Parathyroid adenoma (tissue), 2 donors: ENCODE measurements at regions not wholly inside any gene's neighbourhood (a gene's known extent, or its start where the extent isn't known, plus 50 kb on each side); places are given as distances from the start of the nearest gene placed in this dataset.
A peak's percentile ranks its signal among the peaks of the same experiment; 100 is the strongest.
"Not testable (repeated sequence)": the region's sequence is repeated elsewhere in the genome, so short reads cannot be mapped to it uniquely, and the experiment has no call there.

Experiments used
- H2AFZ ChIP-seq: fragments of 300-600 bp; sonication (generic); one replicate; pipeline ENCODE4 v1.7.0; 2017; ENCODE audit warnings: antibody characterized with exemption, mild to moderate bottlenecking
- H3K27ac ChIP-seq: fragments of 300-600 bp; sonication (generic); one replicate; pipeline ENCODE4 v1.7.0; 2017
- H3K27me3 ChIP-seq: fragments of 300-600 bp; sonication (generic); one replicate; pipeline ENCODE4 v1.7.0; 2017; ENCODE audit warnings: low read length; ENCODE audit not compliant: control insufficient read depth, insufficient read depth
- H3K36me3 ChIP-seq: fragments of 300-600 bp; sonication (generic); one replicate; pipeline ENCODE4 v1.7.0; 2017; ENCODE audit warnings: low read length; ENCODE audit not compliant: control insufficient read depth, insufficient read depth
- H3K4me1 ChIP-seq: fragments of 300-600 bp; sonication (generic); one replicate; pipeline ENCODE4 v1.7.0; 2017; ENCODE audit warnings: control low read depth
- H3K4me2 ChIP-seq: fragments of 300-600 bp; sonication (generic); one replicate; pipeline ENCODE4 v1.7.0; 2017; ENCODE audit warnings: low read length
- H3K4me3 ChIP-seq: fragments of 300-600 bp; sonication (generic); one replicate; pipeline ENCODE4 v1.7.0; 2017; ENCODE audit warnings: low read depth, low read length
- H3K79me2 ChIP-seq: fragments of 300-600 bp; sonication (generic); one replicate; pipeline ENCODE4 v1.7.0; 2017; ENCODE audit warnings: control low read depth
- H3K9ac ChIP-seq: fragments of 300-600 bp; sonication (generic); one replicate; pipeline ENCODE4 v1.7.0; 2017; ENCODE audit warnings: mild to moderate bottlenecking
- H3K9me3 ChIP-seq: fragments of 300-600 bp; sonication (generic); one replicate; pipeline ENCODE4 v1.7.0; 2017; ENCODE audit warnings: low read length; ENCODE audit not compliant: control insufficient read depth
- CTCF ChIP-seq: fragments of 300-600 bp; sonication (generic); IDR thresholded peaks from one replicate; pipeline ENCODE4 v1.7.0; 2017; ENCODE audit warnings: antibody characterized with exemption, mild to moderate bottlenecking
- donor health status: primary hyperparathyroidism.

GRCh38 chr5:1634337-1634661 lies 110.5 kb upstream of the LPCAT1 start:
- Histone ChIP-seq H3K27me3 (no peaks in the 10 kb centered on the region), H3K9me3 (no peaks in the 10 kb centered on the region), H3K4me2 (peak overlapping the region; percentile 84), H3K27ac (peak overlapping the region; percentile 58), H3K9ac (peak overlapping the region; percentile 43), H3K4me1 (no peaks in the 10 kb centered on the region), H3K36me3 (no peaks in the 10 kb centered on the region), H2AFZ (peak overlapping the region; percentile 97), H3K4me3 (peak overlapping the region; percentile 71), H3K79me2 (no peaks in the 10 kb centered on the region)
- TF ChIP-seq CTCF = no peak

- H3K36me3 ChIP-seq = no peaks in the 10 kb centered on the region
- peak overlapping the region; percentile 84 for H3K4me2 ChIP-seq
- H3K4me3 ChIP-seq = peak overlapping the region; percentile 71
- H3K27ac ChIP-seq = peak overlapping the region; percentile 58
- no peaks in the 10 kb centered on the region for H3K9me3 ChIP-seq
- peak overlapping the region; percentile 97 for H2AFZ ChIP-seq
- no peaks in the 10 kb centered on the region for H3K79me2 ChIP-seq
- no peaks in the 10 kb centered on the region for H3K27me3 ChIP-seq
- H3K9ac ChIP-seq = peak overlapping the region; percentile 43
- no peak for TF ChIP-seq CTCF
- H3K4me1 ChIP-seq = no peaks in the 10 kb centered on the region
These were observed 110.0 kb upstream of the LPCAT1 start for GRCh38 chr5:1633605-1634336.

DNA sequence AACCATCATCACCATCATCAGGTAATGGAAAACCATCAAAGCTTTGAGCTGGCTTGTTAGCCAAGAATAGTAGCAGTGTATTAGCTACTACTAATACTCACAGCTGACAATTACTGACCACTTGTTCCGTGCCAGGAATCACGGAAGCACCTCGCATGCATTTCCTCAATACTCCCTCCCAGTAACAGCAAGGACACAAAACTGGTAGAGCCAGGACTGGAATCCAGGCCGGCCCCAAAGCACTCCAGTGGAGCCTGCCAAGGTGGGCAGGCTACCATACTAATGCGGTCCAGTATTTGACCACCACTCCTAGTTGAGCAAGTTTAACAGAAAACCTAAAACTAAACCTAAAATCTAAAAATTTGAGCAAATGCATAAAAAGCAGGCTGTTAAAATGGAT lies 107.2 kb upstream of the LPCAT1 start:
- H3K4me2 ChIP-seq, H3K27me3 ChIP-seq, H3K4me3 ChIP-seq: not testable (repeated sequence)

GRCh38 chr5:1626397-1626796 lies 102.6 kb upstream of the LPCAT1 start:
- not testable (repeated sequence) for H3K9ac ChIP-seq, H3K27me3 ChIP-seq, H3K79me2 ChIP-seq, H3K9me3 ChIP-seq, H2AFZ ChIP-seq, H3K36me3 ChIP-seq, H3K4me1 ChIP-seq, H3K27ac ChIP-seq, H3K4me2 ChIP-seq, H3K4me3 ChIP-seq

More for the DNA sequence above, 107.2 kb upstream of the LPCAT1 start:
- not testable (repeated sequence) for H3K9me3 ChIP-seq, H3K4me1 ChIP-seq, H3K36me3 ChIP-seq, H3K79me2 ChIP-seq, H3K9ac ChIP-seq, H3K27ac ChIP-seq, H2AFZ ChIP-seq

DNA sequence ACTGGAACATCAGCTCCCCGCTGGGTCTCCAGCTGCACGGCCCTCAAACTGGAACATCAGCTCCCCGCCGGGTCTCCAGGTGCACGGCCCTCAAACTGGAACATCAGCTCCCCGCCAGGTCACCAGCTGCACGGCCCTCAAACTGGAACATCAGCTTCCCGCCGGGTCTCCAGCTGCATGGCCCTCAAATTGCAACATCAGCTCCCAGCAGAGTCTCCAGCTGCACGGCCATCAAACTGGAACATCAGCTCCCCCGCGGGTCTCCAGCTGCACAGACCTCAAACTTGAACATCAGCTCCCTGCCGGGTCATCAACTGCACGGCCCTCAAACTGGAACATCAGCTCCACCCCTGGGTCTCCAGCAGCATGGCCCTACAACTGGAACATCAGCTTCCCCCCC lies 95.8 kb upstream of the LPCAT1 start:
- H3K4me3 ChIP-seq, H2AFZ ChIP-seq, H3K4me2 ChIP-seq, H3K4me1 ChIP-seq, H3K9me3 ChIP-seq, H3K79me2 ChIP-seq, H3K36me3 ChIP-seq, H3K27me3 ChIP-seq, H3K27ac ChIP-seq, H3K9ac ChIP-seq: not testable (repeated sequence)

DNA sequence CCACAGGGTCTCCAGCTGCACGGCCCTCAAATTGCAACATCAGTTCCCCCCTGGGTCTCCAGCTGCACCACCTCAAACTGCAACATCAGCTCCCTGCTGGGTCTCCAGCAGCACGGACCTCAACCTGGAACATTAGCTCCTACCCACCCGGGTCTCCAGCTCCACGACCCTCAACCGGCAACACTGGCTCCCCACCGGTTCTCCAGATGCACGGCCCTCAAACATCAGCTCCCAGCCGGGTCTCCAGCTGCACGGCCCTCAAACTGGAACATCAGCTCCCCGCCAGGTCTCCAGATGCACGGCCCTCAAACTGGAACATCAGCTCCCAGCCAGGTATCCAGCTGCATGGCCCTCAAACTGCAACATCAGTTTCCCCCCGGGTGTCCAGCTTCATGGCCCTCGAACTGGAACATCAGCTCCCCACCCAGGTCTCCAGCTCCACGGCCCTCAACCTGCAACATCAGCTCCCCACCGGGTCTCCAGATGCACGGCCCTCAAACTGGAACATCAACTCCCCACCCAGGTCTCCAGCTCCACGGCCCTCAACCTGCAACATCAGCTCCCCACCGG lies 94.6 kb upstream of the LPCAT1 start:
- not testable (repeated sequence) for H2AFZ ChIP-seq, H3K4me2 ChIP-seq, H3K36me3 ChIP-seq, H3K9ac ChIP-seq, H3K4me1 ChIP-seq, H3K27ac ChIP-seq, H3K9me3 ChIP-seq, H3K79me2 ChIP-seq, H3K27me3 ChIP-seq, H3K4me3 ChIP-seq

DNA sequence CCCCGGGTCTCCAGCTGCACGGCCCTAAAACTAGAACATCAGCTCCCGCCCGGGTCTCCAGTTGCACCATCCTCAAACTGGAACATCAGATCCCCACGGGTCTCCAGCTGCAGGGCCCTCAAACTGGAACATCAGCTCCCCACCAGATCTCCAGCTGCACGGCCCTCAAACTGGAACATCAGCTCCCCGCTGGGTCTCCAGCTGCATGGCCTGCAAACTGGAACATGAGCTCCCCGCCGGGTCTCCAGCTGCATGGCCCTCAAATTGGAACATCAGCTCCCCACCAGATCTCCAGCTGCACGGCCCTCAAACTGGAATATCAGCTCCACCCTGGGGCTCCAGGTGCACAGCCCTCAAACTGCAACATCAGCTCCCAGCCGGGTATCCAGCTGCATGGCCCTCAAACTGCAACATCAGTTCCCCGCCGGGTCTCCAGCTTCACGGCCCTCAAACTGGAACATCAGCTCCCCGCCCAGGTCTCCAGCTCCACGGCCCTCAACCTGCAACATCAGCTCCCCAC lies 93.5 kb upstream of the LPCAT1 start:
- H3K27ac ChIP-seq, H3K79me2 ChIP-seq, H2AFZ ChIP-seq, H3K9ac ChIP-seq, H3K27me3 ChIP-seq, H3K36me3 ChIP-seq, H3K4me1 ChIP-seq, H3K4me2 ChIP-seq, H3K4me3 ChIP-seq, H3K9me3 ChIP-seq: not testable (repeated sequence)

- not testable (repeated sequence) for H3K4me3 ChIP-seq, H3K4me2 ChIP-seq, H3K9ac ChIP-seq, H3K9me3 ChIP-seq, H3K36me3 ChIP-seq, H3K27ac ChIP-seq, H3K79me2 ChIP-seq, H3K4me1 ChIP-seq, H3K27me3 ChIP-seq, H2AFZ ChIP-seq
These were observed 89.8 kb upstream of the LPCAT1 start for GRCh38 chr5:1613515-1613914.

- H3K9me3 ChIP-seq, H3K4me2 ChIP-seq, H3K27me3 ChIP-seq, H3K4me1 ChIP-seq, H3K4me3 ChIP-seq, H3K27ac ChIP-seq, H3K79me2 ChIP-seq, H2AFZ ChIP-seq, H3K36me3 ChIP-seq, H3K9ac ChIP-seq: not testable (repeated sequence)
These were observed 86.8 kb upstream of the LPCAT1 start for GRCh38 chr5:1610526-1610925.
